HepG2 (cell line): ENCODE measurements at regions not wholly inside any gene's neighbourhood (a gene's known extent, or its start where the extent isn't known, plus 50 kb on each side); places are given as distances from the start of the nearest gene placed in this dataset.

Source experiments
- ATAC-seq: fragments of 200-7000 bp; cut with Tn5 transposase; 3 replicates; pipeline ENCODE4 v1.9.1; 2020; ENCODE audit warnings: mild to moderate bottlenecking, moderate library complexity
- BruUV-seq: library from RNA; stranded (reverse); fragments of 400-500 nt; replicated peaks from 2 replicates; lab custom pipeline; 2021; lab: Mats Ljungman, UMichigan
- CTCF ChIA-PET: fragments of 300-600 bp; formaldehyde crosslinking; extraction: SDS; loops from one replicate; lab custom pipeline; 2021; ENCODE audit warnings: low total read pairs, inconsistent platforms, low intra/inter-chr PET ratio; lab: Yijun Ruan, JAX
- POLR2A ChIA-PET: fragments of 350-600 bp; sonication (Branson Sonifier 250); formaldehyde crosslinking; loops from one replicate; lab custom pipeline; 2020; ENCODE audit warnings: antibody characterized with exemption, inconsistent platforms; lab: Yijun Ruan, JAX
- DNase-seq: peaks from one replicate; pipeline ENCODE4 v3.0.0-alpha.2; 2015; ENCODE audit warnings: low spot score
- FAIRE-seq: peaks from 3 replicates; lab custom pipeline; 2011; peaks lifted over from hg19 to GRCh38; lab: Jason Lieb, UNC
- H2AFZ ChIP-seq: one replicate; pipeline ENCODE4 v1.6.1; 2011; ENCODE audit warnings: low read length, inconsistent platforms
- H3K27ac ChIP-seq: fragments of 300-600 bp; 3 replicates; pipeline ENCODE4 v1.8.0; 2011; ENCODE audit warnings: mixed run types, mild to moderate bottlenecking, mixed read lengths, low read length, inconsistent platforms; ENCODE audit not compliant: insufficient read depth; ENCODE audit errors: extremely low read length
- H3K27me3 ChIP-seq, 2 experiments: fragments of 200-600 bp in 1 of 2; 2 replicates in 1 of 2; 3 replicates in 1 of 2; pipeline versions ENCODE4 v1.6.0 to v1.8.0; 2011; ENCODE audit warnings: low read length in 2 of 2, mild to moderate bottlenecking in 2 of 2, moderate library complexity in 2 of 2, inconsistent platforms in 1 of 2; ENCODE audit not compliant: insufficient read depth in 2 of 2, control insufficient read depth in 1 of 2
- H3K36me3 ChIP-seq, 2 experiments: fragments of 200-600 bp in 1 of 2; replicated peaks in 1 of 2; 2 replicates in 1 of 2; 3 replicates in 1 of 2; pipeline versions ENCODE4 v1.5.1 to v1.8.0; 2011; ENCODE audit warnings: low read length in 2 of 2, inconsistent platforms in 1 of 2; ENCODE audit not compliant: insufficient read depth in 2 of 2, control insufficient read depth in 1 of 2
- H3K4me1 ChIP-seq: 2 replicates; pipeline ENCODE4 v1.5.1; 2012; ENCODE audit warnings: low read length, inconsistent platforms; ENCODE audit not compliant: insufficient read depth
- H3K4me2 ChIP-seq: 2 replicates; pipeline ENCODE4 v1.6.0; 2011; ENCODE audit warnings: low read depth, low read length, inconsistent platforms
- H3K4me3 ChIP-seq, 3 experiments: fragments of 200-600 bp in 1 of 3; sonication (generic), shearing (Covaris generic) in 1 of 3; replicated peaks in 1 of 3; 2 replicates each; pipeline ENCODE4 v1.5.1; 2011 to 2016; ENCODE audit warnings: low read length in 3 of 3, inconsistent platforms in 2 of 3, low read depth in 2 of 3, mild to moderate bottlenecking in 2 of 3, control low read depth in 1 of 3, mixed read lengths in 1 of 3; ENCODE audit not compliant: insufficient read depth in 1 of 3
- H3K79me2 ChIP-seq: one replicate; pipeline ENCODE4 v1.6.1; 2011; ENCODE audit warnings: low read length, inconsistent platforms; ENCODE audit not compliant: insufficient read depth
- H3K9ac ChIP-seq: 2 replicates; pipeline ENCODE4 v1.6.0; 2011; ENCODE audit warnings: mild to moderate bottlenecking, low read depth, low read length, inconsistent platforms; ENCODE audit not compliant: insufficient read depth
- H3K9me3 ChIP-seq: 2 replicates; pipeline ENCODE4 v1.5.1; 2012; ENCODE audit warnings: mild to moderate bottlenecking, low read length
- H4K20me1 ChIP-seq: 2 replicates; pipeline ENCODE4 v1.6.0; 2011; ENCODE audit warnings: inconsistent platforms, mild to moderate bottlenecking, low read length, moderate library complexity; ENCODE audit not compliant: insufficient read depth
- CHCHD3 ChIP-seq: sonication (generic); formaldehyde crosslinking; IDR thresholded peaks from 2 replicates; pipeline ENCODE4 v1.8.0; 2022; ENCODE audit warnings: mild to moderate bottlenecking, missing genetic modification reagents, moderate library complexity
- HOXD1 ChIP-seq: sonication (generic); formaldehyde crosslinking; IDR thresholded peaks from 2 replicates; pipeline ENCODE4 v1.5.0; 2020; ENCODE audit warnings: missing genetic modification reagents
- LCORL ChIP-seq, 2 experiments: fragments of 450-650 bp in 1 of 2; sonication (generic) in 1 of 2; formaldehyde crosslinking in 1 of 2; IDR thresholded peaks; 2 replicates each; pipeline versions ENCODE4 v1.5.0 to v1.6.1; 2017 to 2020; ENCODE audit warnings: antibody characterized with exemption in 1 of 2, missing genetic modification reagents in 1 of 2
- TRIM22 ChIP-seq: fragments of 450-650 bp; IDR thresholded peaks from 2 replicates; pipeline ENCODE4 v1.6.1; 2017
- ZNF331 ChIP-seq: sonication (generic); formaldehyde crosslinking; IDR thresholded peaks from 2 replicates; pipeline ENCODE4 v1.4.0; 2020; ENCODE audit warnings: missing genetic modification reagents
- WGBS: methylation state at CpG from one replicate; pipeline ENCODE4 v1.1.6; 2017; ENCODE audit warnings: low lambda C conversion rate; 5-methylcytosine and 5-hydroxymethylcytosine counted together
- in situ Hi-C: cut with HindIII; loops from 2 replicates; pipeline ENCODE4 v1.10.0; 2017; ENCODE audit warnings: low pct_unique_long_range_greater_than_20kb; ENCODE audit not compliant: extremely low pct_ligation_motif_present
- intact Hi-C: fragments of 100-400 bp; cut with micrococcal nuclease; formaldehyde crosslinking; loops from one replicate; pipeline ENCODE4 v1.10.0; 2022; ENCODE audit not compliant: unreplicated experiment
- TF ChIP-seq, protein P1 (sequence below): IDR thresholded peaks from 2 replicates; pipeline ENCODE4 v1.6.1; 2016; ENCODE audit warnings: control low read depth
- TF ChIP-seq, protein P2 (sequence below): sonication (generic); formaldehyde crosslinking; IDR thresholded peaks from 2 replicates; pipeline ENCODE4 v1.5.0; 2020; ENCODE audit warnings: missing genetic modification reagents, mild to moderate bottlenecking, borderline replicate concordance
- TF ChIP-seq, protein P3 (sequence below): sonication (generic); formaldehyde crosslinking; conservative IDR thresholded peaks from 2 replicates; pipeline ENCODE4 v1.8.0; 2022; ENCODE audit warnings: low read depth, missing genetic modification reagents

DNA sequence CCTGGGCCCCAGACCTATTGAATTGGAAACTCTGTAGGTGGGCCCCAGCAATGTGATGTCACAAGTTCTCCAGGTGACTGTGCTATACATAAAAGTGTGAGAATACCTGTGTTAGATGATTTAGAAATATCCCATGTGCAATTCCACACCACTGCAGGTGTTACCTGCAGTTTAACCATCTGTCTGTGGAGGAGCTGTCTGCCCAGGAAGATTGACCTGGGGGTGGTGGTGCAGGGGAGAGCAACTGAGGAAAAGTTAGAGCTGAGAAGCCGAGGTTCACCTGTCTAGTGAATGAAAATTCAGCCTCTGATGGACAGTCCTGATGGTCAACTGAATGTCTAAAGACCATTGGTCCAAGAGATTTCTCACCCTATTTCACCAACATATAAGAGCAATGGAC is 132.2 kb upstream of the SLC24A5 start:
- Histone ChIP-seq H3K79me2 (no peaks in the 10 kb centered on the region), H3K4me2 (no peak overlapping the region), H3K4me1 (no peaks in the 10 kb centered on the region), H3K4me3 (no peak overlapping the region), H3K9ac (no peak overlapping the region), H3K36me3 (no peaks in the 10 kb centered on the region), H4K20me1 (no peaks in the 10 kb centered on the region), H3K9me3 (no peaks in the 10 kb centered on the region), H3K27ac (no peak overlapping the region), H2AFZ (no peak overlapping the region), H3K27me3 (no peaks in the 10 kb centered on the region)
- BruUV-seq: no TSS peak
- ATAC-seq (no peak), FAIRE-seq (no peak), DNase-seq (no peak)
- in situ Hi-C loops (loop anchor here (5.0 kb wide), 1 partner anchor 791 kb away; no protein-coding TSS in a partner anchor), intact Hi-C loops (loop anchor here (1.0 to 10.0 kb wide), 3 partner anchors 277 to 1684 kb away; no protein-coding TSS in a partner anchor)
- CTCF ChIA-PET: interaction anchor here (1.3 to 3.1 kb wide), 2 partner anchors 517 to 793 kb away, joined by 6 to 35 read pairs; no protein-coding TSS in a partner anchor
- TF ChIP-seq CHCHD3: no peak
- TF ChIP-seq HOXD1: no peak
- TF ChIP-seq ZNF331 (CRISPR knock-in tag): no peak
- no peak for TF ChIP-seq TRIM22
- TF ChIP-seq, protein P1, sequence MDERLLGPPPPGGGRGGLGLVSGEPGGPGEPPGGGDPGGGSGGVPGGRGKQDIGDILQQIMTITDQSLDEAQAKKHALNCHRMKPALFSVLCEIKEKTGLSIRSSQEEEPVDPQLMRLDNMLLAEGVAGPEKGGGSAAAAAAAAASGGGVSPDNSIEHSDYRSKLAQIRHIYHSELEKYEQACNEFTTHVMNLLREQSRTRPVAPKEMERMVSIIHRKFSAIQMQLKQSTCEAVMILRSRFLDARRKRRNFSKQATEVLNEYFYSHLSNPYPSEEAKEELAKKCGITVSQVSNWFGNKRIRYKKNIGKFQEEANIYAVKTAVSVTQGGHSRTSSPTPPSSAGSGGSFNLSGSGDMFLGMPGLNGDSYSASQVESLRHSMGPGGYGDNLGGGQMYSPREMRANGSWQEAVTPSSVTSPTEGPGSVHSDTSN (CRISPR knock-in tag): no peak
- TF ChIP-seq, protein P2, sequence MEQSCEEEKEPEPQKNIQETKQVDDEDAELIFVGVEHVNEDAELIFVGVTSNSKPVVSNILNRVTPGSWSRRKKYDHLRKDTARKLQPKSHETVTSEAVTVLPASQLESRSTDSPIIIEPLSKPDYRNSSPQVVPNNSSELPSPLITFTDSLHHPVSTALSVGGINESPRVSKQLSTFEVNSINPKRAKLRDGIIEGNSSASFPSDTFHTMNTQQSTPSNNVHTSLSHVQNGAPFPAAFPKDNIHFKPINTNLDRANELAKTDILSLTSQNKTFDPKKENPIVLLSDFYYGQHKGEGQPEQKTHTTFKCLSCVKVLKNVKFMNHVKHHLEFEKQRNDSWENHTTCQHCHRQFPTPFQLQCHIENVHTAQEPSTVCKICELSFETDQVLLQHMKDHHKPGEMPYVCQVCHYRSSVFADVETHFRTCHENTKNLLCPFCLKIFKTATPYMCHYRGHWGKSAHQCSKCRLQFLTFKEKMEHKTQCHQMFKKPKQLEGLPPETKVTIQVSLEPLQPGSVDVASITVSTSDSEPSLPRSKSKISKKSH (CRISPR knock-in tag): no peak
- TF ChIP-seq, protein P3, sequence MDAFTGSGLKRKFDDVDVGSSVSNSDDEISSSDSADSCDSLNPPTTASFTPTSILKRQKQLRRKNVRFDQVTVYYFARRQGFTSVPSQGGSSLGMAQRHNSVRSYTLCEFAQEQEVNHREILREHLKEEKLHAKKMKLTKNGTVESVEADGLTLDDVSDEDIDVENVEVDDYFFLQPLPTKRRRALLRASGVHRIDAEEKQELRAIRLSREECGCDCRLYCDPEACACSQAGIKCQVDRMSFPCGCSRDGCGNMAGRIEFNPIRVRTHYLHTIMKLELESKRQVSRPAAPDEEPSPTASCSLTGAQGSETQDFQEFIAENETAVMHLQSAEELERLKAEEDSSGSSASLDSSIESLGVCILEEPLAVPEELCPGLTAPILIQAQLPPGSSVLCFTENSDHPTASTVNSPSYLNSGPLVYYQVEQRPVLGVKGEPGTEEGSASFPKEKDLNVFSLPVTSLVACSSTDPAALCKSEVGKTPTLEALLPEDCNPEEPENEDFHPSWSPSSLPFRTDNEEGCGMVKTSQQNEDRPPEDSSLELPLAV (CRISPR knock-in tag): no peak
- no peak for TF ChIP-seq LCORL (IDR thresholded peaks at IDR 0.05)
- TF ChIP-seq LCORL (CRISPR knock-in tag; IDR thresholded peaks at IDR 0.05): no peak
- POLR2A ChIA-PET: interaction anchor here (0.6 kb wide), 1 partner anchor 792 kb away, joined by 3 read pairs; no protein-coding TSS in a partner anchor
- 0% methylated on average over 1 of the region's 1 CpG for WGBS
